ENCODE measurements at regions not wholly inside any gene's neighbourhood (a gene's known extent, or its start where the extent isn't known, plus 50 kb on each side); places are given as distances from the start of the nearest gene placed in this dataset.

DNA sequence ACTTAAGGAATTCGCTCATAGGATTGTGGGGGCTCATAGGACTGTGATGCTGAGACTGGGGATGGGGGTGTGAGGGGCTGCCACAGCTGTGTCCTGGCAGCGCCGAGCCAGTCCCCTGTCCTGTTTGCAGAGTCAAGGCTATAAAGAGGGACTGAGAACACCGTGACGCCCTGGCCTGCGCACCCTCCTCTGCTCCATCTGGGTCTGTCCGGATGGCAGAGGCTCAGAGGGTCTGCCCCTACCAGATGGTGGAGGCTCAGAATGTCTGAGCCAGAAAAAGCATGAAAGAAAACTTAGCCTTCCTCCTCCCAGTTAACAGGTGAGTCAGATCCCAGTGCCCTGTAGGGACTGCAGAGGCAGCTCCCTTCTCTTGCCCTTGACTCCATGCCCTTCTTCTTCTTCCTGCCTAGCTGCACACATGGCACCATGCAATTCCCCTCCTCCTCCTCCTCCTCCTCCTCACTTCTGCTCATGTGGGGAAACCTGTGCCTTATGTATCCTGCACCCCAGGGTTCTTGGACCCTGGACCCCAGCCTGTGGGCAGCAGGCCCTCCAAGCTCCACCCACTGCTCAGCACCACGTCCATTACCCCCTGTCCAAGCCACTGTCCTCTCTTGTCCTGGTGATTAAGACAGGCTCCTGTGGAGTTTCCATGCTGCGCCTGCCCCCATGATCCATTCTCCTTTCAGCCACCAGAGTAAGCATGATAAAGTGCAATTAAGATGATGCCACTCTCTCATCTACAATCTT lies 410.0 kb upstream of the SULF2 start:
- TF ChIP-seq, protein P1, sequence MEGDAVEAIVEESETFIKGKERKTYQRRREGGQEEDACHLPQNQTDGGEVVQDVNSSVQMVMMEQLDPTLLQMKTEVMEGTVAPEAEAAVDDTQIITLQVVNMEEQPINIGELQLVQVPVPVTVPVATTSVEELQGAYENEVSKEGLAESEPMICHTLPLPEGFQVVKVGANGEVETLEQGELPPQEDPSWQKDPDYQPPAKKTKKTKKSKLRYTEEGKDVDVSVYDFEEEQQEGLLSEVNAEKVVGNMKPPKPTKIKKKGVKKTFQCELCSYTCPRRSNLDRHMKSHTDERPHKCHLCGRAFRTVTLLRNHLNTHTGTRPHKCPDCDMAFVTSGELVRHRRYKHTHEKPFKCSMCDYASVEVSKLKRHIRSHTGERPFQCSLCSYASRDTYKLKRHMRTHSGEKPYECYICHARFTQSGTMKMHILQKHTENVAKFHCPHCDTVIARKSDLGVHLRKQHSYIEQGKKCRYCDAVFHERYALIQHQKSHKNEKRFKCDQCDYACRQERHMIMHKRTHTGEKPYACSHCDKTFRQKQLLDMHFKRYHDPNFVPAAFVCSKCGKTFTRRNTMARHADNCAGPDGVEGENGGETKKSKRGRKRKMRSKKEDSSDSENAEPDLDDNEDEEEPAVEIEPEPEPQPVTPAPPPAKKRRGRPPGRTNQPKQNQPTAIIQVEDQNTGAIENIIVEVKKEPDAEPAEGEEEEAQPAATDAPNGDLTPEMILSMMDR (IDR thresholded peaks at IDR 0.05; ENCODE audit: low read depth, low read length, poor library complexity, severe bottlenecking): no peak
- TF ChIP-seq EZH2phosphoT487 (IDR thresholded peaks at IDR 0.05; ENCODE audit: borderline replicate concordance, low read length): no peak
